ENCODE measurements at regions not wholly inside any gene's neighbourhood (a gene's known extent, or its start where the extent isn't known, plus 50 kb on each side); places are given as distances from the start of the nearest gene placed in this dataset.

DNA sequence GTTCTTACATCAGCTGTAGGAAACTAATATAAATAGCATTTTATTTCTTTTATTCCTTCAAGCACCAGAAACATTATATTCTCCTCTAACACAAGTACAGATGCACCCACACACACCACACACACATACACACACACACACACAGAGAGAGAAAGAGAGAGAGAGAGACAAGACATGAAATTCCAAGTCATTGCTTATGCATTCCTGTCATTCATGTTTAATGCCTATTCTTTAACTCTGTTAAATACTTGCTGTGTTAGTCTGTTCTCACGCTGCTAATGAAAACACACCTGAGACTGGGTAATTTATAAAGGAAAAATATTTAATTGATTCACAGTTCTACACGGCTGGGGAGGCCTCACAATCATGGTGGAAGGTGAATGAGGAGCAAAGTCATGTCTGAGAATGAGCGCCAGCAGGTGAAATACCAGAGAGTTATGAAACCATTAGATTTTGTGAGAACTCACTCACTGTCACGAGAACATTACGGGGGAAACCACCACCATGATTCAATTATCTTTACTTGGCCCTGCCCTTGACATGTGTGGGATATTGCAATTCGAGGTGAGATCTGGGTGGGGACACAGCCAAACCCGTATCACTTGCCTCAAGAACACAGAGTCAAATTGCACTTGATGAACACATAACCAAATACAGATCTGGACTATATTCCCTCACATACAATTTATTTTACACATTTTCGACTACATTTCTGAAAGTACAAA lies 1058.1 kb upstream of the TMPRSS15 start:
- TF ChIP-seq, protein P1, sequence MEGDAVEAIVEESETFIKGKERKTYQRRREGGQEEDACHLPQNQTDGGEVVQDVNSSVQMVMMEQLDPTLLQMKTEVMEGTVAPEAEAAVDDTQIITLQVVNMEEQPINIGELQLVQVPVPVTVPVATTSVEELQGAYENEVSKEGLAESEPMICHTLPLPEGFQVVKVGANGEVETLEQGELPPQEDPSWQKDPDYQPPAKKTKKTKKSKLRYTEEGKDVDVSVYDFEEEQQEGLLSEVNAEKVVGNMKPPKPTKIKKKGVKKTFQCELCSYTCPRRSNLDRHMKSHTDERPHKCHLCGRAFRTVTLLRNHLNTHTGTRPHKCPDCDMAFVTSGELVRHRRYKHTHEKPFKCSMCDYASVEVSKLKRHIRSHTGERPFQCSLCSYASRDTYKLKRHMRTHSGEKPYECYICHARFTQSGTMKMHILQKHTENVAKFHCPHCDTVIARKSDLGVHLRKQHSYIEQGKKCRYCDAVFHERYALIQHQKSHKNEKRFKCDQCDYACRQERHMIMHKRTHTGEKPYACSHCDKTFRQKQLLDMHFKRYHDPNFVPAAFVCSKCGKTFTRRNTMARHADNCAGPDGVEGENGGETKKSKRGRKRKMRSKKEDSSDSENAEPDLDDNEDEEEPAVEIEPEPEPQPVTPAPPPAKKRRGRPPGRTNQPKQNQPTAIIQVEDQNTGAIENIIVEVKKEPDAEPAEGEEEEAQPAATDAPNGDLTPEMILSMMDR (IDR thresholded peaks at IDR 0.05; ENCODE audit: control extremely low read depth, extremely low read depth) = no peak
- Histone ChIP-seq H3K4me3 (no peak overlapping the region), H3K27ac (ENCODE audit: low read depth in 1 of 2, low read length in 1 of 2) (no peak overlapping the region), H3K4me1 (ENCODE audit: control insufficient read depth in 5 of 5, insufficient read depth in 5 of 5, low read length in 5 of 5) (no peaks in the 10 kb centered on the region), H3K9me3 (ENCODE audit: control insufficient read depth in 4 of 4, insufficient read depth in 3 of 4, low read length in 3 of 4) (no peaks in the 10 kb centered on the region), H3K27me3 (ENCODE audit: control insufficient read depth in 3 of 3, insufficient read depth in 3 of 3, low read length in 2 of 3) (no peaks in the 10 kb centered on the region), H3K36me3 (ENCODE audit: control insufficient read depth in 4 of 4, insufficient read depth in 4 of 4, low read length in 4 of 4) (no peaks in the 10 kb centered on the region), H3K9ac (ENCODE audit: insufficient read depth in 1 of 2, low read length in 2 of 2) (no peak overlapping the region)
- DNase-seq (no peak), ATAC-seq (ENCODE audit: insufficient read depth, low FRiP score) (no peak)
- WGBS, 2 donors = 80 to 81% methylated on average over 8 of the region's 8 CpGs

DNA sequence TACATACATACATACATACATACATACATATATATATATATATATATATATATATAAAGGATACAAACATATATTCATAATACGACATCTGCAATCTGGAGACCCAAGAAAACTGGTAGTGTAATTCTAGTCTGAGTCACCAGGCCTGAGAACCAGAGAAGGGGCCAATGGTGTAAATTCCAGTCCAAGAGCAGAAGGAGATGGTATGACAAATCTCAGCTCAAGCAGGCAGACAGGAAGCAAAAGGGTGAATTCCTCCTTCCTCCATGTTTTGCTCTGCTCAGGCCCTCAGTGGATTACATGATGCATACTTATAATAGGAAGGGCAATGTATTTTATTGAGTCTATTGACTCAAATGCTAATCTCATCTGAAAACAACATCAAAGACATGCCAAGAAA lies 1060.4 kb upstream of the TMPRSS15 start:
- 86 to 94% methylated on average over 1 of the region's 1 CpG for WGBS, 2 donors
- Histone ChIP-seq H3K36me3 (ENCODE audit: control insufficient read depth in 4 of 4, insufficient read depth in 4 of 4, low read length in 4 of 4) (no peaks in the 10 kb centered on the region), H3K4me1 (ENCODE audit: control insufficient read depth in 5 of 5, insufficient read depth in 5 of 5, low read length in 5 of 5) (no peaks in the 10 kb centered on the region), H3K4me3 (no peak overlapping the region), H3K9ac (ENCODE audit: insufficient read depth in 1 of 2, low read length in 2 of 2) (no peak overlapping the region), H3K27me3 (ENCODE audit: control insufficient read depth in 3 of 3, insufficient read depth in 3 of 3, low read length in 2 of 3) (no peaks in the 10 kb centered on the region), H3K27ac (ENCODE audit: low read depth in 1 of 2, low read length in 1 of 2) (no peak overlapping the region), H3K9me3 (ENCODE audit: control insufficient read depth in 4 of 4, insufficient read depth in 3 of 4, low read length in 3 of 4) (no peaks in the 10 kb centered on the region)
- DNase-seq = no peak
- TF ChIP-seq, protein P1 (IDR thresholded peaks at IDR 0.05; ENCODE audit: control extremely low read depth, extremely low read depth) = no peak
- no peak for ATAC-seq (ENCODE audit: insufficient read depth, low FRiP score)

DNA sequence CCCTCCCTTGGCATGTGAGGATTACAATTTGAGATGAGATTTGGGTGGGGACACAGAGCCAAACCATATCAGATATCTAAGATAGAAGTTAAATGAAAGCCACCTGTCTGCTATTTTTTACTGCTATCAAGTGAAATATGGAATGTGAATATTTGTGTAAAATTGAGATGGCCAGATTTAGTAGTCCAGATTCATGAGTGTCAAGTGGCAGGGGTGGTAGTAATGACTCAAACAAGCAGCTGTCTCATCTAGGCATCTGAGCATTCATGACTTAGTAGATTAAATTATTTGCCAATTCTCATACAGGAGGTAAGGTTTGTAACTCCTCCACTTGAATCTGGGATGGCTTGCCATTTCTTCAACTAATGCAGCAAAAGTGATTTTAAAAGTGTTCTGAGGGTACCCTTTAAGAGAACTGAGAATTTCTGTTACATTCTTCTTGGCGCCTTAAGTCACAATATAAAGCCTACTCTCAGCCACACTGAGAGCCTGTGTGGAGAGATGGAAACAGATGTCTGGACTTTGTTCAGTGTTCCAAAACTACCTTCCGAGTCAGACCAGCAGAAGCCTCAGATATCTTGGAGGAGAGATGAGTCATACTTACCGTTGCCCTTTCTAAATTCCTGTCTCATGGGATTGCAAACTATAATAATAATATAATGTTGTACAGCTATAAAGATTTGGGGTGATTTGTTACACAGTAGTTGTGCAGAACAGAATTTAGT lies 1065.6 kb upstream of the TMPRSS15 start:
- ATAC-seq (ENCODE audit: insufficient read depth, low FRiP score) (no peak), DNase-seq (no peak)
- no peak overlapping the region for H3K27ac ChIP-seq (ENCODE audit: low read depth in 1 of 2, low read length in 1 of 2)
- no peaks in the 10 kb centered on the region for H3K36me3 ChIP-seq (ENCODE audit: control insufficient read depth in 4 of 4, insufficient read depth in 4 of 4, low read length in 4 of 4)
- H3K9ac ChIP-seq (ENCODE audit: insufficient read depth in 1 of 2, low read length in 2 of 2) = no peak overlapping the region
- TF ChIP-seq, protein P1 (IDR thresholded peaks at IDR 0.05; ENCODE audit: control extremely low read depth, extremely low read depth) = no peak
- WGBS, 2 donors = 91 to 95% methylated on average over 3 of the region's 3 CpGs
- H3K4me1 ChIP-seq (ENCODE audit: control insufficient read depth in 5 of 5, insufficient read depth in 5 of 5, low read length in 5 of 5) = no peaks in the 10 kb centered on the region
- no peak overlapping the region for H3K4me3 ChIP-seq
- H3K27me3 ChIP-seq (ENCODE audit: control insufficient read depth in 3 of 3, insufficient read depth in 3 of 3, low read length in 2 of 3) = no peaks in the 10 kb centered on the region
- H3K9me3 ChIP-seq (ENCODE audit: control insufficient read depth in 4 of 4, insufficient read depth in 3 of 4, low read length in 3 of 4) = peaks cover 0 to 3% (median under 1%) of the 10 kb centered on the region in 4 donors

All from lung (tissue), 11 donors.